GM18868 (cell line): ENCODE measurements at regions not wholly inside any gene's neighbourhood (a gene's known extent, or its start where the extent isn't known, plus 50 kb on each side); places are given as distances from the start of the nearest gene placed in this dataset.

Experiments used
- ATAC-seq: cut with Tn5 transposase; IDR thresholded peaks from one replicate; pipeline ENCODE4 v1.9.1; 2021; ENCODE audit warnings: mild to moderate bottlenecking, moderate library complexity; ENCODE audit not compliant: unreplicated experiment

DNA sequence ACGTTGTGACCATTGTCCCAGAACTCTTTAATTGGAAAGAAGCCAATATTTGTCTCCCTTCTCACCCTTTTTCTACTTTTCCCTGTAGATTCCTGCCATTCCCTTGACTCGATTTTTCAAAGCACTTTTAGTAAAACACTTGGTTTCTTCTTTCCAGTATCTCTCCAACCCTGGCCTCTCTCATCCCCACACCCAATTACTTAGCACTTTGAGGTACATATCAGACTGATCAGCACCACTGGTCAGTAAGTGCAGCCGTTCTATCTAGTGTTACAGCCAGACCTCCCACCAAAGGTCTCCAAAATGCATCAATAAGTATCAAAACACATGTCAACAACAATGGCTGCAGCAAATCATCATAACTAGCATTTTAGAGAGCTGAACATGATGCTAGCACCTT is 141.9 kb downstream of the BTG1 start:
- no peak for ATAC-seq

DNA sequence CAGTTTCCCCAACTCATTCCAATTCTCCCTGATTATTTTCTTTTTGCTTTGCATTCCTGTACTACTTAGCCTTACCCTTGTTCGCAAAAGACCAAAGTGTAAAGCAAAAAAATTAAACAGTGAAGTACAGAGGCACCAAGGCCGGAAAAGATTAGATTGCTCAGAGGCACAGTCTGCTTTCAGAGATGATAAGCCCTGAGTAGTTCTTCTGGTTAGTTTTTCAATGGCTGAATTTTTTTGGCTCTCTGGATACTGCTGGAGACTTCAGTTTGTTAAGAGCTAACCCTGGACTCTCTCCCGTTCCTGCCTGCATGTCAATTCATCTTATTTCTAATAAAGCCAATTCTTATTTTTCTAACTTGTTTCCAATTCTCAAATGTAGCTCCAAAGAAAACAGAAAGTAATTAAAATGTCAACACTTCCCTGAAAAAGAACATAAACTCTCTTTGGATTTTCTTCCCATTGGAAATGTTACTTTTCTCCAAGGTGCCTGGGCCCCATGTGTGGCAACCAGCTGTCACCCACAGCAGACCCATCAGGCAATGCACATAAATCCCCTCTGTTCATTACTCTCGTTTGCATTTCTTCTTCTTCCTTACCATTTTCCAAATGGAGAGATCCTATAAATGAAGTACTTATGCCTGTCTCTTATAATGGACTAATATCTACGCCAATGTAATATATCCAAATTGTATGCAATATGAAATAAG is 142.8 kb downstream of the BTG1 start:
- no peak for ATAC-seq

GRCh38 chr12:92002195-92002649 is 143.4 kb downstream of the BTG1 start:
- ATAC-seq = no peak

DNA sequence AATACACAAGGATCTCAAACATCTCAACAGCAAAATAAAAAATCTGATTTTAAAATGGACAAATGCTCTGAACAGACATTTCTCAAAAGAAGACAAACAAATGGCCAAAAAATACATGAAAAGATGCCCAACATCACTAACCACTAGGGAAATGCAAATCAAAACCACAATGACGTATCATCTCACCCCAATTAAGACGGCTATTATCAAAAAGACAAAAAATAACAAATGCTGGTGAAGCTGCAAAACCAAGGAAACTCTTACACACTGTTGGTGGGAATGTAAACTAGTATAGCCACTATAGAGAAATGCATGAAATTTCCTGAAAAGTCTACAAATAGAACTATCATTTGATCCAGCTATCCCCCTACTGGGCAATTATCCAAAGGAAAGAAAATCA is 145.0 kb downstream of the BTG1 start:
- no peak for ATAC-seq

GRCh38 chr12:91999823-92000222 is 145.8 kb downstream of the BTG1 start:
- no peak for ATAC-seq

GRCh38 chr12:91998316-91998715 is 147.3 kb downstream of the BTG1 start:
- ATAC-seq = no peak

DNA sequence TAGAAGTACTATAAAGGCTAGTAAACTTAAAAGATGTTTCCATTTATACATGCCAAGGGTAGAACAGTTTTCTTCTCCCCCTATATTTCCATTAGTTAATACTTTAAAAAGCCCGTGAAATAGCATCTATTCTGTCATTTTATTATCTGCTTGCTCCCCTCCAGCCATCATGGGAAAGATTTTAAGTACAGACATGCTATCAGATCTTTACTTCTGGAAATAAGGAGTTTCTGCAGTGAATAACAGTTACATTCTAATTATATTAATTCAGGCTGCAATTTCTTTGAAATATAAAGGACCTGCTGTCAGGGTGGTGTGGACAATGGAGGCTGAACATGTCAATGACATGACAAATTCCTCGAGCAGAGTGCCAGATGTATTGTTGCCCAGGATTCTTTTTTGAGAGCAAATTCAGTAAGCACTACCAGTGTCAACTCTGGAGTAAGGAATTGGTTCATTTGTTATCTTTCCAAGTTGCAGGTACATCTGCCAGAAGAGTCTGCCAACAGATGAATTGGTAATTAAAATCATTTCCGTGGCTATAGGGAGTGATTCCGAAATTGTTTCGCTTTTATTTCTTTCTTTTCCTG is 151.3 kb downstream of the BTG1 start:
- ATAC-seq = no peak

DNA sequence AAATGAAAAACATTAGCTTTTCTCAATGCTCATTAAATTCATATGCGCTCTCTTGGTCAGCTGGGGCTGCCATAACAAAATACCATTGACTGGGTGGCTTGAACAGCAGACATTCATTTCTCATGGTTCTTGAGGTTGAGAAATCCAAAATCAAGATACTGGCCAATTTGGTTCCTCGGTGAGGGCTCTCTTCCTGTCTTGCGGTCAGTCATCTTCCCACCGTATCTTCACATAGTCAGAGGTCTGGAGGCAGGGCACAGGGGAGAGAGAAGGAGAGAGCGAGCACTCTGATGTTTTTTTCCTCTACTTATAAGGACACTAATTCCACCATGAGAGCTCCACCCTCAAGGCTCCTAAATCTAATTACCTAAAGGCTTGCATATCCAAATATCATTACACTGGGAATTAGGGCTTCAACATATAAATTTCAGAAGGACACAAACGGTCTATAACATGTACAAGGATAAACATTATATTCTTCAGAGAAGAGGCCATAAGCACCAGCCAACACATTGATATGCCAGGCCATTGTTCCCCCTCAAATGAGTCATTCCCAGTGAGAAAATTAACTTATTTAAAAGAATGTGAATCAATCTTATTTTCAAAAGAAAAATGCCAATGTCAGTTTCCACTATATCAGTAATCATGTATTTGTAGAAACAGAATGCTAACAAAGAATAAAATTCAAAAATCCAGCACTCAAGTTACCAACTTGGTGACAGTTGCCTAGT is 152.2 kb downstream of the BTG1 start:
- no peak for ATAC-seq

GRCh38 chr12:91991399-91992187 is 154.1 kb downstream of the BTG1 start:
- peak; percentile 69 for ATAC-seq

DNA sequence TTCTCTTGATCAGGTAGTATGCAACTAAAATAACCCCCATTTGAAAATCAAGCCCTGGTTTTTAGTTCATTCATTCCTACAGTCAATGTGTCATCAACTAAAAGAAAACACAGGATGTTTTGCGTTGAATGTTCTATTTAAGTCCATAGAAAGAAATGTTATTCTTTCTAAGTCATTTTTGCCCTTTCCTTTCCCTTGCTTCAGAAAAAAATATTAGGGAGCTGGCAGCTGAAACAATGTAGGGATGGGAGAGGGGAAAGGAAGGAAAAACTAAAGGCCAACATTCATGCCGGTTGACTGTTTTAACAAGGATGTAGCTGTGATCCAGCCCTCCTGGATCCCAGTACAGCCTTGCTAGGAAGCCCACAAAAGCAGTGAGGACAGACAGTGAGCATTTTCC is 155.1 kb downstream of the BTG1 start:
- ATAC-seq = no peak

- ATAC-seq = no peak
Measured at GRCh38 chr12:91989143-91989542, 156.5 kb downstream of the BTG1 start.

DNA sequence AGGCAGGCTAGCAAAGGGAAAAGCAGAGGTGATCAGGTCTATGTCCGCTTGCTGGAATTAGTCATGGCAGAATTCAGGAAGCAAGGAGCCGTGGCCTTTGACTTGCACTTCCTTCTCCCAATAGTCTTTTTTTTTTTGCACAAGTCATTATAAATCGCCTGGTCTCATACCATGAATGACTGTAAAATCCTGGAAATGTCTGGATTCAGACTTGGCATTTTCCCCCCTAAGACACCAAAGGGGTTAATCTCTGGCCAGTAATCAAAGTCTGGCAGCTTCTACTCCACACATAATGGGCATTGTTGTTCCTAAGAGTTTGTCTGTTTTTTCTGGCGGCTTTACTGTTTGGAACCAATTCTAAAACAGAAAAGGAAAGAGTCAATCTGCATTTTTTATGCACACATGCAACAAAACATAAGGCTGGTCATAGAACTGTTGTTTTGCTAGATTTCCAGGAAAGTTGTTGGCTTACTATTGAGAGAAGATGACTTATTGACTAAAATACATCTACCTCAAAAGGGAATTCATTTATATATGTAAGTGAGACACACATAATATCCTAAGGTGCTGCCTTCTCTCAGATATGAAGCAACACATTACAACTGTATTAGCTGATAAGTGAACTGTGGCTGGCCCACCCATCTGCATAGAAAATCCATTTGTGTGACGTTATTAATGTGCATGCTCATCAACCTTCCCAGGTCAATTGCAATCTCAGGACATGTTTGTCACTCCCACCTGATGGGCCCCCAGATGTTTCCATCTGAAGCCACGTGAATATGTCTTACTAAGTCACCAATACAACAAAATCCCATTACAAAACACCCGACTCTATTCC is 157.3 kb downstream of the BTG1 start:
- ATAC-seq = no peak

GRCh38 chr12:91986084-91986483 is 159.6 kb downstream of the BTG1 start:
- ATAC-seq = no peak

- no peak for ATAC-seq
Measured at GRCh38 chr12:91985002-91985787, 160.5 kb downstream of the BTG1 start.

DNA sequence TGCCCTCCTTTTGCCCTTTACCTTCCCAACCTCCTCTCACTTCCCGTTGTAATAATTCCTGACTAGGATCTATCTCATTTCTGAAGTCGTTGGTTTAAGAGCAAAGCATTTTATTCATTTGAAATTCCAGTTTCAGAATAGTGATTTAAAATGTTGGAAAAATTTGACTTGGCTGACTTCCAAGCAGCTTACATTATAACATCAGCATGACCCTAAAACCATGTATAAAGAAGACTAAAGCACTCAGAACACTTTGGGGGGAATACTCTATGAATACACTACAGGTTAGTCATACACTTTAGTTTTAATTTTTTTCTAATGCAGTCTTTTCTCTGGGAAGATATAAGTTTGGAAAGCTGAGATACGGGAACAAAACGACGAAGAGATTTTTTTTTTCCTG is 161.1 kb downstream of the BTG1 start:
- ATAC-seq = no peak

GRCh38 chr12:91983935-91984334 is 161.7 kb downstream of the BTG1 start:
- no peak for ATAC-seq

- ATAC-seq = no peak
Measured at GRCh38 chr12:91982946-91983345, 162.7 kb downstream of the BTG1 start.

DNA sequence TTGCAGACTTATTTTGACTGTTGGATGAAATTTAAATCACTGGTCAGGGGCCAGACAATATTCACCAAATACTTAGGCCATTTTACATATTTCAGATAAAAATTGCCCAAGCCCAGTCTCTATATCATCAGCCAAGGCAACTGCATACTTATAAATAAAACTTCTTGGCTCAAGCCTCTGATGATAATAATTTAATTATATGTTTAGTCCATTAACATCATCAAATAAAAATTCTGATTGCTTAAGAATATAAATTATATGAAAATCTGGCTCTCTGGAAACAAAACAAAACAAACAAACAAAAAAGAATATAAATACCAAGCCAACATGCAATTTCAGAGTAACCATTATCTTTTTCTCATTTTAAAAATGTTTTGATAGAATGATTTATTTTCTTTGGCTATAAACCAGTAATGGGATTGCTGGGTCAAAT is 165.2 kb downstream of the BTG1 start:
- ATAC-seq = no peak

DNA sequence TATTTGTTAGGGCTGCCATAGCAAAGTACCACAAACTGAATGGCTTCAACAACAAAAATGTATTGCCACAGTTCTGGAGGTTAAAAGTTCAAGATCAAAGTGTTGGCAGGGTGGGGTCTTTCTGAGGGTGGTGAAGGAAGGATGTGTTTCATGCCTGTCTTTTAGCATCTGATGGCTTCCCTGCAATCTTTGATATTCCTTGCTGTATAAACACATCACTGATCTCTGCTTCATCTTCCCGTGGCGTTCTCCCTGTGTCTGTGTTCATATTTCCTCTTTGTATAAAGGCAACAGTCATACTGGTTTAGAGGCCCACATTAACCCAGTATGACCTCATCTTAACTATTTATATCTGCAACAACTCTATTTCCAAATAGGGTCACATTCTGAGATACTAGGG is 167.5 kb downstream of the BTG1 start:
- no peak for ATAC-seq

DNA sequence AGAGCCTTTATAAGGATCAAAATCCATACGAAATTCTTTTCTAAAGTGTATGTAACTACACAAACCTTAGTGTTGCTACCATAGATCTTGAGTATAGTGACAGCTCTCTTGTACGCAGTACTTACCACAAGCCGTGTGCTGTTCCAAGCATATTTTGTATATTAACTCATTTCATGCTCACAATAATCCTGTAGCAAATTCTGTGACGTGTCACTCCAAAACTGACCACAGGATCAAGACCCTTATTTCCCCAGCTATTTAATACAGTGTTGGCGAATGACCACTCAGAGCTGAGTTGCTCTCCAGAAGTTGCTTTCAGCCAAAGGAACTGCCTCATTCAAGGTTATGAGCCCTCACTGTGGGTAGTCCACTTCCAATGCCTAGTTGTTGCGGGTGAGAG is 169.8 kb downstream of the BTG1 start:
- ATAC-seq = no peak
